ENCODE measurements at regions not wholly inside any gene's neighbourhood (a gene's known extent, or its start where the extent isn't known, plus 50 kb on each side); places are given as distances from the start of the nearest gene placed in this dataset.

DNA sequence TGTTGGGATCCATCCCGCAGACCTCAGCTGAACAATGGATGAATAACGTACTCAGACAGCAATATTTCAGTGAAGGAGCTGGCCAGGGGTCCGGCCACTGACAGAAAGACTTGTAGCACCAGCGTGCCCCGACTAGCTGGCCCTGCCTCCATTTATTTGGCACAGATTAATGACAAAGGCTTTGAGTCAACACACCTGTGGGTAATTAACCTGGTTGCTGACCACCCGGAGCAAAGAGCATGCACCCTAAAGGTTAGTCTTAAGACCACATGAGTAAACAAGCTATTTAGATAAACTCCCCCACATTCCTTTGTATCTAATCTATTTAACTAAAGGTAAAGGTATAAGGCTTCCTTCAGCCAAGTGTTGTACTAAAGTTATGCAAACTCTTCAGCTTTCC, 868.6 kb downstream of the LRFN5 start:
- no peaks in the 10 kb centered on the region for H3K4me1 ChIP-seq (ENCODE audit: control extremely low read depth in 1 of 4, control insufficient read depth in 4 of 4, insufficient read depth in 4 of 4, low read length in 3 of 4)
- WGBS (ENCODE audit: insufficient coverage): 95% methylated on average over 4 of the region's 6 CpGs
- no peak for DNase-seq
- no peaks in the 10 kb centered on the region for H3K9me3 ChIP-seq (ENCODE audit: control extremely low read depth in 1 of 5, control insufficient read depth in 4 of 5, insufficient read depth in 2 of 5, low read depth in 1 of 5, low read length in 4 of 5)
- no peak overlapping the region for H3K27ac ChIP-seq (ENCODE audit: insufficient read depth in 1 of 2, low read depth in 1 of 2, low read length in 2 of 2, poor library complexity in 1 of 2, severe bottlenecking in 2 of 2)
- H3K4me3 ChIP-seq (ENCODE audit: control insufficient read depth in 1 of 7, extremely low read depth in 1 of 7, insufficient read depth in 4 of 7, low read depth in 2 of 7, low read length in 6 of 7): no peak overlapping the region
- H3K27me3 ChIP-seq (replicated peaks in 2 of 5; ENCODE audit: control insufficient read depth in 4 of 5, insufficient read depth in 5 of 5, low read length in 4 of 5): no peaks in the 10 kb centered on the region
- ChIA-PET POLR2A (no interaction called here), CTCF (no interaction called here)
- no peaks in the 10 kb centered on the region for H3K36me3 ChIP-seq (ENCODE audit: control insufficient read depth in 4 of 4, insufficient read depth in 4 of 4, low read length in 3 of 4)

- no peaks in the 10 kb centered on the region for H3K36me3 ChIP-seq (ENCODE audit: control insufficient read depth in 4 of 4, insufficient read depth in 4 of 4, low read length in 3 of 4)
- WGBS (ENCODE audit: insufficient coverage): 100% methylated on average over 1 of the region's 3 CpGs
- no peak overlapping the region for H3K27ac ChIP-seq (ENCODE audit: insufficient read depth in 1 of 2, low read depth in 1 of 2, low read length in 2 of 2, poor library complexity in 1 of 2, severe bottlenecking in 2 of 2)
- DNase-seq: no peak
- no peaks in the 10 kb centered on the region for H3K9me3 ChIP-seq (ENCODE audit: control extremely low read depth in 1 of 5, control insufficient read depth in 4 of 5, insufficient read depth in 2 of 5, low read depth in 1 of 5, low read length in 4 of 5)
- no peaks in the 10 kb centered on the region for H3K4me1 ChIP-seq (ENCODE audit: control extremely low read depth in 1 of 4, control insufficient read depth in 4 of 4, insufficient read depth in 4 of 4, low read length in 3 of 4)
- no peak overlapping the region for H3K4me3 ChIP-seq (ENCODE audit: control insufficient read depth in 1 of 7, extremely low read depth in 1 of 7, insufficient read depth in 4 of 7, low read depth in 2 of 7, low read length in 6 of 7)
- ChIA-PET CTCF (no interaction called here), POLR2A (no interaction called here)
- no peaks in the 10 kb centered on the region for H3K27me3 ChIP-seq (replicated peaks in 2 of 5; ENCODE audit: control insufficient read depth in 4 of 5, insufficient read depth in 5 of 5, low read length in 4 of 5)
These were observed 863.7 kb downstream of the LRFN5 start for GRCh38 chr14:42470427-42470719.

DNA sequence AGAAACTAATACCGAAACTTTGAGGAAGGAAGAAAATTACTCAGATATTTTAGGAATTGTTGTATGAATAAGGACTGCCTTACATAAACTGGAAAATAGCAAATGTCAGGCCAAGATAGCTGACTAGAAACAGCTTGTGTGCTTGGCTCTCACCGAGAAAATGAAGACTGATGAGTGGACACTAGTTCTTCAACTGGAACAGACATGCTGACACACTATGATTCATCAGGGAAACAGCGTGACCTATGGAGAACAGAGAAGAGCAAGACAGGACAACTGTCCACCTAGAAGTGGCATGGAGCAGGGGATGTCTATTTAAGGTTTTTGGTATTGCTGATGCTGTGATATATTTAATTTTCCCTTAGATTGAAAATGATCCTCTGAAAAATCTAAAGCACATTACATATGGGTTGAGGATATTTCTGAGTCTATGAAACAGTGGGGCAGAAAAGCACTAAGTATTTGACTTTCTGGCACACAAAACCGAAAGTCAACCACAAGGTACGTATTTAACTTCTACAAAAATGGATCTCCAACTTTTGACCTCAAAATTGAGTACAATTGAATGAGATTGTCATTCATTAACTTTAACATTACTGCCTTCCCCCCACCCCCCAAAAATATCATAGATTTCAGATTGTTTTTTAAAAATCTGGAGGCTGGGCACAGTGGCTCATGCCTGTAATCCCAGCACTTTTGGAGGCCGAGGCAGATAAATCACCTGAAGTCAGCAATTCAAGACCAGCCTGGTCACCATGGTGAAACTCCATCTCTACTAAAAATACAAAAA, 863.2 kb downstream of the LRFN5 start:
- Histone ChIP-seq H3K9me3 (ENCODE audit: control extremely low read depth in 1 of 5, control insufficient read depth in 4 of 5, insufficient read depth in 2 of 5, low read depth in 1 of 5, low read length in 4 of 5) (no peaks in the 10 kb centered on the region), H3K27me3 (replicated peaks in 2 of 5; ENCODE audit: control insufficient read depth in 4 of 5, insufficient read depth in 5 of 5, low read length in 4 of 5) (no peaks in the 10 kb centered on the region), H3K4me3 (ENCODE audit: control insufficient read depth in 1 of 7, extremely low read depth in 1 of 7, insufficient read depth in 4 of 7, low read depth in 2 of 7, low read length in 6 of 7) (no peak overlapping the region), H3K36me3 (ENCODE audit: control insufficient read depth in 4 of 4, insufficient read depth in 4 of 4, low read length in 3 of 4) (no peaks in the 10 kb centered on the region), H3K4me1 (ENCODE audit: control extremely low read depth in 1 of 4, control insufficient read depth in 4 of 4, insufficient read depth in 4 of 4, low read length in 3 of 4) (no peaks in the 10 kb centered on the region), H3K27ac (ENCODE audit: insufficient read depth in 1 of 2, low read depth in 1 of 2, low read length in 2 of 2, poor library complexity in 1 of 2, severe bottlenecking in 2 of 2) (no peak overlapping the region)
- DNase-seq: no peak
- ChIA-PET POLR2A (no interaction called here), CTCF (no interaction called here)
- 96% methylated on average over 4 of the region's 6 CpGs for WGBS (ENCODE audit: insufficient coverage)

DNA sequence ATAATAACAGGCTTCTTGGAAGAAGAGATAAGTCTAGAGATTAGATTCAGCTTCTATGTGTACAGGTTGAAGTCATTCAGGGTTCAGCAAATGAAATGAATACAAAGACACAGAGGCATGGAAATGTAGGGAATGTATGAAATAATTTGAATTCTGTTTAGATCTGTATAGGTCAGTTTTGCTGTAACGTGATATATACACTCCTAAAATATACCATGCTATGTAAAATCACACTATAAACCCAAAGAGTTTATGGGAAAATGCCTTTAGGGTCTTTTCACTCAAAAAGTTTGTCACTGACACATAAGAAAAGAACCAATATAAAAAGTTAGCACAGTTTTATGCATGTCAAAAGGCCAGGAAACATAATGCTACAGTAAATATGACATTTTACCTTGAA, 854.0 kb downstream of the LRFN5 start:
- WGBS (ENCODE audit: insufficient coverage): no CpG with 5 or more reads among the region's 1 CpG
- POLR2A ChIA-PET: no interaction called here

GRCh38 chr14:42459171-42459685, 852.6 kb downstream of the LRFN5 start:
- no peak for DNase-seq
- Histone ChIP-seq H3K27ac (ENCODE audit: insufficient read depth in 1 of 2, low read depth in 1 of 2, low read length in 2 of 2, poor library complexity in 1 of 2, severe bottlenecking in 2 of 2) (no peak overlapping the region), H3K4me1 (ENCODE audit: control extremely low read depth in 1 of 4, control insufficient read depth in 4 of 4, insufficient read depth in 4 of 4, low read length in 3 of 4) (no peaks in the 10 kb centered on the region), H3K27me3 (replicated peaks in 2 of 5; ENCODE audit: control insufficient read depth in 4 of 5, insufficient read depth in 5 of 5, low read length in 4 of 5) (no peaks in the 10 kb centered on the region), H3K4me3 (ENCODE audit: control insufficient read depth in 1 of 7, extremely low read depth in 1 of 7, insufficient read depth in 4 of 7, low read depth in 2 of 7, low read length in 6 of 7) (no peak overlapping the region), H3K9me3 (ENCODE audit: control extremely low read depth in 1 of 5, control insufficient read depth in 4 of 5, insufficient read depth in 2 of 5, low read depth in 1 of 5, low read length in 4 of 5) (peaks cover 0 to 2% (median 1%) of the 10 kb centered on the region in 5 experiments), H3K36me3 (ENCODE audit: control insufficient read depth in 4 of 4, insufficient read depth in 4 of 4, low read length in 3 of 4) (no peaks in the 10 kb centered on the region)
- 80% methylated on average over 1 of the region's 3 CpGs for WGBS (ENCODE audit: insufficient coverage)
- POLR2A ChIA-PET: no interaction called here
- CTCF ChIA-PET: no interaction called here

More for the DNA sequence above, 854.0 kb downstream of the LRFN5 start:
- H3K4me3 ChIP-seq (ENCODE audit: control insufficient read depth in 1 of 7, extremely low read depth in 1 of 7, insufficient read depth in 4 of 7, low read depth in 2 of 7, low read length in 6 of 7): no peak overlapping the region
- no peaks in the 10 kb centered on the region for H3K27me3 ChIP-seq (replicated peaks in 2 of 5; ENCODE audit: control insufficient read depth in 4 of 5, insufficient read depth in 5 of 5, low read length in 4 of 5)
- peaks cover 0 to 2% (median 1%) of the 10 kb centered on the region in 5 experiments for H3K9me3 ChIP-seq (ENCODE audit: control extremely low read depth in 1 of 5, control insufficient read depth in 4 of 5, insufficient read depth in 2 of 5, low read depth in 1 of 5, low read length in 4 of 5)
- no peaks in the 10 kb centered on the region for H3K4me1 ChIP-seq (ENCODE audit: control extremely low read depth in 1 of 4, control insufficient read depth in 4 of 4, insufficient read depth in 4 of 4, low read length in 3 of 4)
- no peak for DNase-seq
- CTCF ChIA-PET: no interaction called here
- H3K36me3 ChIP-seq (ENCODE audit: control insufficient read depth in 4 of 4, insufficient read depth in 4 of 4, low read length in 3 of 4): no peaks in the 10 kb centered on the region
- no peak overlapping the region for H3K27ac ChIP-seq (ENCODE audit: insufficient read depth in 1 of 2, low read depth in 1 of 2, low read length in 2 of 2, poor library complexity in 1 of 2, severe bottlenecking in 2 of 2)

GRCh38 chr14:42441615-42442014, 834.9 kb downstream of the LRFN5 start:
- Histone ChIP-seq H3K27me3 (replicated peaks in 2 of 5; ENCODE audit: control insufficient read depth in 4 of 5, insufficient read depth in 5 of 5, low read length in 4 of 5) (no peaks in the 10 kb centered on the region), H3K9me3 (ENCODE audit: control extremely low read depth in 1 of 5, control insufficient read depth in 4 of 5, insufficient read depth in 2 of 5, low read depth in 1 of 5, low read length in 4 of 5) (no peaks in the 10 kb centered on the region), H3K4me3 (ENCODE audit: control insufficient read depth in 1 of 7, extremely low read depth in 1 of 7, insufficient read depth in 4 of 7, low read depth in 2 of 7, low read length in 6 of 7) (no peak overlapping the region), H3K4me1 (ENCODE audit: control extremely low read depth in 1 of 4, control insufficient read depth in 4 of 4, insufficient read depth in 4 of 4, low read length in 3 of 4) (no peaks in the 10 kb centered on the region), H3K27ac (ENCODE audit: insufficient read depth in 1 of 2, low read depth in 1 of 2, low read length in 2 of 2, poor library complexity in 1 of 2, severe bottlenecking in 2 of 2) (no peak overlapping the region), H3K36me3 (ENCODE audit: control insufficient read depth in 4 of 4, insufficient read depth in 4 of 4, low read length in 3 of 4) (no peaks in the 10 kb centered on the region)
- POLR2A ChIA-PET: no interaction called here
- CTCF ChIA-PET: no interaction called here
- DNase-seq: no peak
- WGBS (ENCODE audit: insufficient coverage): no CpG with 5 or more reads among the region's 2 CpGs

DNA sequence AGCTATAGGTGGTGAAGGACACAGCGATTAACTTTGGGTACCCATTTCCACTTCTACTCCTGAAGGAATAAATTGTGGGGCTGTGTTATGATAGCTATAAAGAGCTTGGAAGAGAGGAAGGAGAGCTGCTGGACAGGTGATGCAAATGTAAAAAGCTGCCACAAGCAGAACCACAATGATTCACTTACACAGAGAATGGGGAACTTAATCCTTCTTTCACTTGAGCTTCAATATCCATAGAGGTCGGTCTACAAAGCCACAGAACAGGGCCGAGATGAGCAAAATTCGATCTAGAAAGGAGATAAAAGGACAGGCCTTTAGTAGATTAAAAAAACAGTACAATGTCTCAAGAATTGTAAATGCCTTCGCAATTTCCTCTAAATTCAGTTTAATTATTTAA, 831.1 kb downstream of the LRFN5 start:
- H3K36me3 ChIP-seq (ENCODE audit: control insufficient read depth in 4 of 4, insufficient read depth in 4 of 4, low read length in 3 of 4): no peaks in the 10 kb centered on the region
- H3K4me3 ChIP-seq (ENCODE audit: control insufficient read depth in 1 of 7, extremely low read depth in 1 of 7, insufficient read depth in 4 of 7, low read depth in 2 of 7, low read length in 6 of 7): no peak overlapping the region
- CTCF ChIA-PET: interaction anchor here (1.1 kb wide), 1 partner anchor 214 kb away, joined by 3 read pairs; no protein-coding TSS in a partner anchor
- DNase-seq: peak in 2 of 3 donors; percentile 5 to 15
- no peaks in the 10 kb centered on the region for H3K4me1 ChIP-seq (ENCODE audit: control extremely low read depth in 1 of 4, control insufficient read depth in 4 of 4, insufficient read depth in 4 of 4, low read length in 3 of 4)
- H3K27ac ChIP-seq (ENCODE audit: insufficient read depth in 1 of 2, low read depth in 1 of 2, low read length in 2 of 2, poor library complexity in 1 of 2, severe bottlenecking in 2 of 2): no peak overlapping the region
- no CpG with 5 or more reads among the region's 5 CpGs for WGBS (ENCODE audit: insufficient coverage)
- POLR2A ChIA-PET: no interaction called here
- H3K27me3 ChIP-seq (replicated peaks in 2 of 5; ENCODE audit: control insufficient read depth in 4 of 5, insufficient read depth in 5 of 5, low read length in 4 of 5): no peaks in the 10 kb centered on the region
- H3K9me3 ChIP-seq (ENCODE audit: control extremely low read depth in 1 of 5, control insufficient read depth in 4 of 5, insufficient read depth in 2 of 5, low read depth in 1 of 5, low read length in 4 of 5): no peaks in the 10 kb centered on the region

Data from common myeloid progenitor, CD34-positive (primary cell).